GM12878 (cell line): ENCODE measurements at regions not wholly inside any gene's neighbourhood (a gene's known extent, or its start where the extent isn't known, plus 50 kb on each side); places are given as distances from the start of the nearest gene placed in this dataset.

Experiments used
- ATAC-seq: fragments of 200-7000 bp; cut with Tn5 transposase; 3 replicates; pipeline ENCODE4 v1.9.1; 2020; ENCODE audit warnings: mild to moderate bottlenecking, moderate library complexity
- BruUV-seq: library from RNA; stranded (reverse); fragments of 400-500 nt; replicated peaks from 2 replicates; lab custom pipeline; 2021; lab: Mats Ljungman, UMichigan
- CTCF ChIA-PET: fragments of 300-600 bp; sonication (Branson Sonifier 250); formaldehyde crosslinking; extraction: SDS; loops from one replicate; lab custom pipeline; 2021; ENCODE audit warnings: inconsistent platforms; lab: Yijun Ruan, JAX
- POLR2A ChIA-PET: fragments of 350-600 bp; formaldehyde crosslinking; extraction: SDS; loops from one replicate; lab custom pipeline; 2021; ENCODE audit warnings: inconsistent platforms; lab: Charles Lee
- RAD21 ChIA-PET: fragments of 300-600 bp; sonication (Branson Sonifier 250); formaldehyde crosslinking; loops from one replicate; lab custom pipeline; 2023; ENCODE audit warnings: antibody characterized with exemption; ENCODE audit not compliant: unreplicated experiment; lab: Charles Lee
- SMC1A ChIA-PET: fragments of 300-600 bp; sonication (Branson Sonifier 250); formaldehyde crosslinking; loops from one replicate; lab custom pipeline; 2023; ENCODE audit not compliant: unreplicated experiment, uncharacterized antibody; lab: Charles Lee
- DNase-seq: peaks from one replicate; pipeline ENCODE4 v3.0.0-alpha.2; 2011; ENCODE audit warnings: low read depth, low spot score
- FAIRE-seq: peaks from 3 replicates; lab custom pipeline; 2011; peaks lifted over from hg19 to GRCh38; lab: Jason Lieb, UNC
- H2AFZ ChIP-seq: 2 replicates; pipeline ENCODE4 v1.6.0; 2011; ENCODE audit warnings: low read depth, low read length, control low read depth; ENCODE audit not compliant: control insufficient read depth
- H3K27ac ChIP-seq: 2 replicates; pipeline ENCODE4 v1.5.1; 2011; ENCODE audit warnings: control low read depth; ENCODE audit not compliant: control insufficient read depth, insufficient read depth
- H3K27me3 ChIP-seq, 2 experiments: replicated peaks in 1 of 2; 2 replicates each; pipeline versions ENCODE4 v1.6.0 to v1.6.1; 2011; ENCODE audit warnings: low read length in 1 of 2; ENCODE audit not compliant: control insufficient read depth in 2 of 2, insufficient read depth in 2 of 2
- H3K36me3 ChIP-seq, 2 experiments: 2 replicates each; pipeline ENCODE4 v1.5.1; 2011; ENCODE audit warnings: low read length in 1 of 2; ENCODE audit not compliant: control insufficient read depth in 2 of 2, insufficient read depth in 2 of 2
- H3K4me1 ChIP-seq: 2 replicates; pipeline ENCODE4 v1.6.1; 2011; ENCODE audit warnings: mild to moderate bottlenecking, low read length, moderate library complexity, mixed read lengths; ENCODE audit not compliant: control insufficient read depth, insufficient read depth
- H3K4me2 ChIP-seq: 2 replicates; pipeline ENCODE4 v1.6.0; 2011; ENCODE audit warnings: control low read depth; ENCODE audit not compliant: control insufficient read depth, insufficient read depth
- H3K4me3 ChIP-seq: fragments of 200-600 bp; sonication (generic); 2 replicates; pipeline ENCODE4 v1.5.1; 2016
- H3K79me2 ChIP-seq: 2 replicates; pipeline ENCODE4 v1.6.0; 2011; ENCODE audit warnings: low read length; ENCODE audit not compliant: control insufficient read depth, insufficient read depth
- H3K9ac ChIP-seq: 2 replicates; pipeline ENCODE4 v1.8.0; 2011; ENCODE audit warnings: low read length, control low read depth, mixed read lengths; ENCODE audit not compliant: control insufficient read depth, insufficient read depth
- H3K9me3 ChIP-seq: replicated peaks from 3 replicates; pipeline ENCODE4 v1.5.1; 2011; ENCODE audit warnings: mild to moderate bottlenecking, low read length; ENCODE audit not compliant: control insufficient read depth, insufficient read depth
- H4K20me1 ChIP-seq: 2 replicates; pipeline ENCODE4 v1.6.0; 2011; ENCODE audit not compliant: control insufficient read depth, insufficient read depth
- BMI1 ChIP-seq: fragments of 450-650 bp; IDR thresholded peaks from 2 replicates; pipeline ENCODE4 v1.6.1; 2016; ENCODE audit warnings: mild to moderate bottlenecking, moderate library complexity, borderline replicate concordance
- CBX3 ChIP-seq: fragments of 200-600 bp; sonication (generic); IDR thresholded peaks from 2 replicates; pipeline ENCODE4 v1.6.1; 2016; ENCODE audit warnings: low read depth, borderline replicate concordance
- CEBPB ChIP-seq, 2 experiments: fragments of 150-350 bp in 1 of 2; IDR thresholded peaks; 2 replicates each; pipeline ENCODE4 v1.6.1; 2012 to 2014; ENCODE audit warnings: low read depth in 2 of 2, low read length in 2 of 2, borderline replicate concordance in 1 of 2, inconsistent platforms in 1 of 2
- EED ChIP-seq: sonication (generic); IDR thresholded peaks from 2 replicates; pipeline ENCODE4 v1.6.1; 2016; ENCODE audit warnings: antibody characterized with exemption, low read depth
- EP300 ChIP-seq, 2 experiments: fragments of 150-350 bp in 1 of 2; IDR thresholded peaks; 2 replicates each; pipeline ENCODE4 v1.6.1; 2011 to 2012; ENCODE audit warnings: low read depth in 2 of 2, low read length in 2 of 2, borderline replicate concordance in 1 of 2, improper control_type of control experiment in 1 of 2, inconsistent platforms in 1 of 2; ENCODE audit not compliant: control insufficient read depth in 1 of 2
- LARP7 ChIP-seq: fragments of 450-650 bp; IDR thresholded peaks from 2 replicates; pipeline ENCODE4 v1.6.1; 2017; ENCODE audit warnings: mild to moderate bottlenecking
- MEF2B ChIP-seq: fragments of 450-650 bp; IDR thresholded peaks from 2 replicates; pipeline ENCODE4 v1.6.1; 2018; ENCODE audit warnings: mild to moderate bottlenecking, moderate library complexity; ENCODE audit not compliant: partially characterized antibody, poor library complexity, severe bottlenecking
- MTA2 ChIP-seq: fragments of 450-650 bp; IDR thresholded peaks from 2 replicates; pipeline ENCODE4 v1.6.1; 2016; ENCODE audit warnings: low read depth, mild to moderate bottlenecking, moderate library complexity
- NR2C1 ChIP-seq: fragments of 450-650 bp; IDR thresholded peaks from 2 replicates; pipeline ENCODE4 v1.6.1; 2017; ENCODE audit warnings: antibody characterized with exemption, mild to moderate bottlenecking, moderate library complexity
- NR2C2 ChIP-seq: IDR thresholded peaks from 2 replicates; pipeline ENCODE4 v1.6.1; 2011; ENCODE audit warnings: borderline replicate concordance, low read depth; ENCODE audit not compliant: control insufficient read depth, insufficient read length
- RAD21 ChIP-seq: IDR thresholded peaks from 2 replicates; pipeline ENCODE4 v1.6.1; 2011; ENCODE audit warnings: mild to moderate bottlenecking, low read depth, low read length, moderate library complexity; ENCODE audit not compliant: insufficient read depth
- RCOR1 ChIP-seq: conservative IDR thresholded peaks from 2 replicates; pipeline ENCODE4 v1.6.1; 2012; ENCODE audit warnings: low read depth, low read length, improper control_type of control experiment
- YBX1 ChIP-seq: fragments of 450-650 bp; IDR thresholded peaks from 2 replicates; pipeline ENCODE4 v1.6.1; 2016; ENCODE audit warnings: antibody characterized with exemption
- WGBS: methylation state at CpG from one replicate; pipeline ENCODE4 v1.1.6; 2016; ENCODE audit warnings: low lambda C conversion rate; ENCODE audit not compliant: insufficient replicate concordance, insufficient coverage; ENCODE audit errors: missing lambda C conversion rate; 5-methylcytosine and 5-hydroxymethylcytosine counted together
- in situ Hi-C: fragments of 300-500 bp; cut with MboI; formaldehyde crosslinking; loops from 9 replicates; pipeline ENCODE4 v1.14.3; 2018; ENCODE audit warnings: mixed read lengths
- intact Hi-C: fragments of 100-400 bp; cut with micrococcal nuclease; formaldehyde crosslinking; loops from one replicate; pipeline ENCODE4 v1.14.2; 2022; ENCODE audit not compliant: unreplicated experiment
- TF ChIP-seq, protein P1 (sequence below): fragments of 150-350 bp; IDR thresholded peaks from 2 replicates; pipeline ENCODE4 v1.6.1; 2016; ENCODE audit warnings: low read depth, low read length
- TF ChIP-seq, protein P2 (sequence below): fragments of 450-650 bp; conservative IDR thresholded peaks from 2 replicates; pipeline ENCODE4 v1.6.1; 2017; ENCODE audit warnings: mild to moderate bottlenecking, moderate library complexity
- TF ChIP-seq, protein P3 (sequence below): fragments of 450-650 bp; IDR thresholded peaks from 2 replicates; pipeline ENCODE4 v1.6.1; 2017; ENCODE audit warnings: borderline replicate concordance
- TF ChIP-seq, protein P4 (sequence below): fragments of 450-650 bp; IDR thresholded peaks from 2 replicates; pipeline ENCODE4 v1.6.1; 2017; ENCODE audit warnings: low read depth, mild to moderate bottlenecking, moderate library complexity

DNA sequence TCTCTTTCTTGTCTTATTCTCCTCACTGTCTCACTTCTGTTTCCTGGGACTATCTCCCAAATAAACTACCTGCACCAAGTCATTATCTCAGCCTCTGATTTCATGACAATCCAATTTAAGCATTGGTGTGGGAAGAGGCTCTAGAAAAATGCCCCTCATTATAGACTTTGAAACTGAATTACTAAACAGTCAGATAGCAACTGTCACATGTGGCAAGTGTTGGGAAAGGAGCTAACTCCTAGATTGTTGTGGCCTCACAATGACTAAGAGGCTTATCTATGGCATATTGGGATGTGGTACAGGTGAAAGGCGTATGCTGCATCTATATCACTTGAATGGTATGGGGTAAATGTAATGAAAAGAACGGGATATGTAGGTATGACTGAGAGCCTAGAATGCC, 103.5 kb upstream of the CCDC54 start:
- ChIA-PET RAD21 (interaction anchor here (4.1 kb wide), 1 partner anchor 147 kb away, joined by 27 read pairs; no protein-coding TSS in a partner anchor), SMC1A (interaction anchor here (1.3 to 5.4 kb wide), 3 partner anchors 11 to 148 kb away, joined by 3 to 20 read pairs (median 18); no protein-coding TSS in a partner anchor), POLR2A (no interaction called here), CTCF (interaction anchor here (0.6 to 3.6 kb wide), 5 partner anchors 11 to 162 kb away, joined by 3 to 56 read pairs (median 4); no protein-coding TSS in a partner anchor)
- DNase-seq: no peak
- H3K9ac ChIP-seq: no peak overlapping the region
- 26% methylated on average over 2 of the region's 2 CpGs for WGBS
- FAIRE-seq: no peak
- ATAC-seq: no peak
- H3K79me2 ChIP-seq: no peaks in the 10 kb centered on the region
- H3K4me2 ChIP-seq: no peak overlapping the region
- no peaks in the 10 kb centered on the region for H3K4me1 ChIP-seq
- no TSS peak for BruUV-seq
- H3K27me3 ChIP-seq: no peaks in the 10 kb centered on the region
- no peak overlapping the region for H3K4me3 ChIP-seq
- in situ Hi-C loops: no loop called here
- H3K36me3 ChIP-seq: no peaks in the 10 kb centered on the region
- H3K27ac ChIP-seq: no peak overlapping the region
- H2AFZ ChIP-seq: no peak overlapping the region
- no peaks in the 10 kb centered on the region for H3K9me3 ChIP-seq
- intact Hi-C loops: no loop called here
- no peaks in the 10 kb centered on the region for H4K20me1 ChIP-seq
- TF ChIP-seq RCOR1 (no peak), CBX3 (no peak), EED (no peak), EP300 (IDR thresholded peaks at IDR 0.05; ENCODE audit: borderline replicate concordance in 1 of 2, control insufficient read depth in 1 of 2, low read depth in 2 of 2, low read length in 2 of 2) (no peak), YBX1 (no peak), RAD21 (no peak), BMI1 (no peak), NR2C1 (no peak), NR2C2 (no peak), MEF2B (no peak), LARP7 (no peak), CEBPB (IDR thresholded peaks at IDR 0.05; ENCODE audit: borderline replicate concordance in 1 of 2, low read depth in 2 of 2, low read length in 2 of 2) (no peak), MTA2 (no peak)
- TF ChIP-seq, protein P1, sequence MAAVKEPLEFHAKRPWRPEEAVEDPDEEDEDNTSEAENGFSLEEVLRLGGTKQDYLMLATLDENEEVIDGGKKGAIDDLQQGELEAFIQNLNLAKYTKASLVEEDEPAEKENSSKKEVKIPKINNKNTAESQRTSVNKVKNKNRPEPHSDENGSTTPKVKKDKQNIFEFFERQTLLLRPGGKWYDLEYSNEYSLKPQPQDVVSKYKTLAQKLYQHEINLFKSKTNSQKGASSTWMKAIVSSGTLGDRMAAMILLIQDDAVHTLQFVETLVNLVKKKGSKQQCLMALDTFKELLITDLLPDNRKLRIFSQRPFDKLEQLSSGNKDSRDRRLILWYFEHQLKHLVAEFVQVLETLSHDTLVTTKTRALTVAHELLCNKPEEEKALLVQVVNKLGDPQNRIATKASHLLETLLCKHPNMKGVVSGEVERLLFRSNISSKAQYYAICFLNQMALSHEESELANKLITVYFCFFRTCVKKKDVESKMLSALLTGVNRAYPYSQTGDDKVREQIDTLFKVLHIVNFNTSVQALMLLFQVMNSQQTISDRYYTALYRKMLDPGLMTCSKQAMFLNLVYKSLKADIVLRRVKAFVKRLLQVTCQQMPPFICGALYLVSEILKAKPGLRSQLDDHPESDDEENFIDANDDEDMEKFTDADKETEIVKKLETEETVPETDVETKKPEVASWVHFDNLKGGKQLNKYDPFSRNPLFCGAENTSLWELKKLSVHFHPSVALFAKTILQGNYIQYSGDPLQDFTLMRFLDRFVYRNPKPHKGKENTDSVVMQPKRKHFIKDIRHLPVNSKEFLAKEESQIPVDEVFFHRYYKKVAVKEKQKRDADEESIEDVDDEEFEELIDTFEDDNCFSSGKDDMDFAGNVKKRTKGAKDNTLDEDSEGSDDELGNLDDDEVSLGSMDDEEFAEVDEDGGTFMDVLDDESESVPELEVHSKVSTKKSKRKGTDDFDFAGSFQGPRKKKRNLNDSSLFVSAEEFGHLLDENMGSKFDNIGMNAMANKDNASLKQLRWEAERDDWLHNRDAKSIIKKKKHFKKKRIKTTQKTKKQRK: no peak
- TF ChIP-seq, protein P2, sequence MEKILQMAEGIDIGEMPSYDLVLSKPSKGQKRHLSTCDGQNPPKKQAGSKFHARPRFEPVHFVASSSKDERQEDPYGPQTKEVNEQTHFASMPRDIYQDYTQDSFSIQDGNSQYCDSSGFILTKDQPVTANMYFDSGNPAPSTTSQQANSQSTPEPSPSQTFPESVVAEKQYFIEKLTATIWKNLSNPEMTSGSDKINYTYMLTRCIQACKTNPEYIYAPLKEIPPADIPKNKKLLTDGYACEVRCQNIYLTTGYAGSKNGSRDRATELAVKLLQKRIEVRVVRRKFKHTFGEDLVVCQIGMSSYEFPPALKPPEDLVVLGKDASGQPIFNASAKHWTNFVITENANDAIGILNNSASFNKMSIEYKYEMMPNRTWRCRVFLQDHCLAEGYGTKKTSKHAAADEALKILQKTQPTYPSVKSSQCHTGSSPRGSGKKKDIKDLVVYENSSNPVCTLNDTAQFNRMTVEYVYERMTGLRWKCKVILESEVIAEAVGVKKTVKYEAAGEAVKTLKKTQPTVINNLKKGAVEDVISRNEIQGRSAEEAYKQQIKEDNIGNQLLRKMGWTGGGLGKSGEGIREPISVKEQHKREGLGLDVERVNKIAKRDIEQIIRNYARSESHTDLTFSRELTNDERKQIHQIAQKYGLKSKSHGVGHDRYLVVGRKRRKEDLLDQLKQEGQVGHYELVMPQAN: no peak
- TF ChIP-seq, protein P3, sequence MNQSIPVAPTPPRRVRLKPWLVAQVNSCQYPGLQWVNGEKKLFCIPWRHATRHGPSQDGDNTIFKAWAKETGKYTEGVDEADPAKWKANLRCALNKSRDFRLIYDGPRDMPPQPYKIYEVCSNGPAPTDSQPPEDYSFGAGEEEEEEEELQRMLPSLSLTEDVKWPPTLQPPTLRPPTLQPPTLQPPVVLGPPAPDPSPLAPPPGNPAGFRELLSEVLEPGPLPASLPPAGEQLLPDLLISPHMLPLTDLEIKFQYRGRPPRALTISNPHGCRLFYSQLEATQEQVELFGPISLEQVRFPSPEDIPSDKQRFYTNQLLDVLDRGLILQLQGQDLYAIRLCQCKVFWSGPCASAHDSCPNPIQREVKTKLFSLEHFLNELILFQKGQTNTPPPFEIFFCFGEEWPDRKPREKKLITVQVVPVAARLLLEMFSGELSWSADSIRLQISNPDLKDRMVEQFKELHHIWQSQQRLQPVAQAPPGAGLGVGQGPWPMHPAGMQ: no peak
- TF ChIP-seq, protein P4, sequence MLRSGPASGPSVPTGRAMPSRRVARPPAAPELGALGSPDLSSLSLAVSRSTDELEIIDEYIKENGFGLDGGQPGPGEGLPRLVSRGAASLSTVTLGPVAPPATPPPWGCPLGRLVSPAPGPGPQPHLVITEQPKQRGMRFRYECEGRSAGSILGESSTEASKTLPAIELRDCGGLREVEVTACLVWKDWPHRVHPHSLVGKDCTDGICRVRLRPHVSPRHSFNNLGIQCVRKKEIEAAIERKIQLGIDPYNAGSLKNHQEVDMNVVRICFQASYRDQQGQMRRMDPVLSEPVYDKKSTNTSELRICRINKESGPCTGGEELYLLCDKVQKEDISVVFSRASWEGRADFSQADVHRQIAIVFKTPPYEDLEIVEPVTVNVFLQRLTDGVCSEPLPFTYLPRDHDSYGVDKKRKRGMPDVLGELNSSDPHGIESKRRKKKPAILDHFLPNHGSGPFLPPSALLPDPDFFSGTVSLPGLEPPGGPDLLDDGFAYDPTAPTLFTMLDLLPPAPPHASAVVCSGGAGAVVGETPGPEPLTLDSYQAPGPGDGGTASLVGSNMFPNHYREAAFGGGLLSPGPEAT: no peak
